Hepatocyte (in vitro differentiated cells): ENCODE measurements at regions not wholly inside any gene's neighbourhood (a gene's known extent, or its start where the extent isn't known, plus 50 kb on each side); places are given as distances from the start of the nearest gene placed in this dataset.
"Not testable (repeated sequence)": the region's sequence is repeated elsewhere in the genome, so short reads cannot be mapped to it uniquely, and the experiment has no call there.

Experiments used
- CTCF ChIP-seq: fragments of 200-600 bp; sonication (generic); IDR thresholded peaks from 2 replicates; pipeline ENCODE4 v1.5.1; 2016; ENCODE audit warnings: antibody characterized with exemption, mild to moderate bottlenecking; ENCODE audit not compliant: poor library complexity
- EZH2 ChIP-seq: fragments of 200-600 bp; sonication (generic); IDR thresholded peaks from 2 replicates; pipeline ENCODE4 v1.6.1; 2016; ENCODE audit warnings: antibody characterized with exemption, mild to moderate bottlenecking, borderline replicate concordance

- TF ChIP-seq CTCF, EZH2: not testable (repeated sequence)
Observed at GRCh38 chr6:125465332-125465731, 163.6 kb upstream of the HDDC2 start.
